Kidney epithelial cell (primary cell): ENCODE measurements at regions not wholly inside any gene's neighbourhood (a gene's known extent, or its start where the extent isn't known, plus 50 kb on each side); places are given as distances from the start of the nearest gene placed in this dataset.

Experiments
- DNase-seq: peaks from one replicate; pipeline ENCODE4 v3.0.0-alpha.2; 2010; ENCODE audit warnings: low read depth
- H3K27me3 ChIP-seq: 2 replicates; pipeline ENCODE4 v1.6.0; 2011; ENCODE audit warnings: low read length; ENCODE audit not compliant: control insufficient read depth, insufficient read depth
- H3K36me3 ChIP-seq: 2 replicates; pipeline ENCODE4 v1.5.1; 2011; ENCODE audit warnings: low read length; ENCODE audit not compliant: control insufficient read depth, insufficient read depth
- H3K4me3 ChIP-seq: 2 replicates; pipeline ENCODE4 v1.5.1; 2011; ENCODE audit warnings: low read depth, mild to moderate bottlenecking, control low read depth, low read length
- TF ChIP-seq, protein P1 (sequence below): IDR thresholded peaks from 2 replicates; pipeline ENCODE4 v1.5.1; 2011; ENCODE audit warnings: mild to moderate bottlenecking, moderate library complexity, low read length, control low read depth, inconsistent platforms; ENCODE audit not compliant: insufficient read depth, poor library complexity, severe bottlenecking

- H3K4me3 ChIP-seq = no peak overlapping the region
- no peak for DNase-seq
- no peaks in the 10 kb centered on the region for H3K27me3 ChIP-seq
- TF ChIP-seq, protein P1, sequence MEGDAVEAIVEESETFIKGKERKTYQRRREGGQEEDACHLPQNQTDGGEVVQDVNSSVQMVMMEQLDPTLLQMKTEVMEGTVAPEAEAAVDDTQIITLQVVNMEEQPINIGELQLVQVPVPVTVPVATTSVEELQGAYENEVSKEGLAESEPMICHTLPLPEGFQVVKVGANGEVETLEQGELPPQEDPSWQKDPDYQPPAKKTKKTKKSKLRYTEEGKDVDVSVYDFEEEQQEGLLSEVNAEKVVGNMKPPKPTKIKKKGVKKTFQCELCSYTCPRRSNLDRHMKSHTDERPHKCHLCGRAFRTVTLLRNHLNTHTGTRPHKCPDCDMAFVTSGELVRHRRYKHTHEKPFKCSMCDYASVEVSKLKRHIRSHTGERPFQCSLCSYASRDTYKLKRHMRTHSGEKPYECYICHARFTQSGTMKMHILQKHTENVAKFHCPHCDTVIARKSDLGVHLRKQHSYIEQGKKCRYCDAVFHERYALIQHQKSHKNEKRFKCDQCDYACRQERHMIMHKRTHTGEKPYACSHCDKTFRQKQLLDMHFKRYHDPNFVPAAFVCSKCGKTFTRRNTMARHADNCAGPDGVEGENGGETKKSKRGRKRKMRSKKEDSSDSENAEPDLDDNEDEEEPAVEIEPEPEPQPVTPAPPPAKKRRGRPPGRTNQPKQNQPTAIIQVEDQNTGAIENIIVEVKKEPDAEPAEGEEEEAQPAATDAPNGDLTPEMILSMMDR = no peak
- no peaks in the 10 kb centered on the region for H3K36me3 ChIP-seq
These were observed 124.9 kb upstream of the SYT1 start for GRCh38 chr12:78739653-78740052.

DNA sequence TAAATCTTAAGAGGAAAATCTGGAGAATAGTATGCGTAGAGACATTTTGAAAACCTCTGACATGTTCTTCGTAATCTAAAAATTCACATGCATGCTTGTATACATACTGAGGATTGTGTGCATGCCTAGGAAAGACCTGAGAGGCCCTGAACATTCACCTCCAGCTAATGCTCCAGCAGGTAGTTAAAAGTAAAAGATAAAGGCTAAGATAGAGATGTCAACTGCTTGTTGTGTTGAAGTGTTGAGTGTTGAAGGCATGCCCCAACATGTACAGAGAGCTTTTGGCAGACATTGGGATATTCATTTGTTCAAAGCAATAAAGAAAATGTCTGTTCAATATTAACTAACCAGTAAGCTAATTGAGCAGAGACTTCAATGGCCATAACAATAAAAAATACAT is 118.6 kb upstream of the SYT1 start:
- Histone ChIP-seq H3K4me3 (no peak overlapping the region), H3K27me3 (no peaks in the 10 kb centered on the region), H3K36me3 (no peaks in the 10 kb centered on the region)
- TF ChIP-seq, protein P1 = no peak
- DNase-seq = no peak

DNA sequence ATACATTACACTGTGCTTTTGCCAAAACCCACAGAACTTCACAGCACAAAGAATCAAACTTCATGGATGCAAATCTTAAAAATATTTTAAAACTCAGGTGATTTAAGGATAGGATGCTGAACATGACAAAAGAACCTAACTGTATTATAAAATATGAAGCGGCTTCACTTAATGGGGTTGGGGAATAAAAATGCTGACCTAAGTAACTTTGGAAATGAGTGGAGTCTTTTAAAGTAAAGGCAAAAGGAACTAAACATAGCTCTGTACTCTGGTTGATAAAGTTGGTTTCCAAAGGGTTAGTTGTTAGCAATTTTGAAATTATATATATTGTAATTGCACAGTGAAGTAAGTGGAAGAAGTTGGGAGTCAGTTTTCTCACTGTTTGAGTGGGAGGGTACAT is 111.5 kb upstream of the SYT1 start:
- no peaks in the 10 kb centered on the region for H3K27me3 ChIP-seq
- TF ChIP-seq, protein P1 = no peak
- H3K4me3 ChIP-seq = no peak overlapping the region
- DNase-seq = no peak
- H3K36me3 ChIP-seq = no peaks in the 10 kb centered on the region

DNA sequence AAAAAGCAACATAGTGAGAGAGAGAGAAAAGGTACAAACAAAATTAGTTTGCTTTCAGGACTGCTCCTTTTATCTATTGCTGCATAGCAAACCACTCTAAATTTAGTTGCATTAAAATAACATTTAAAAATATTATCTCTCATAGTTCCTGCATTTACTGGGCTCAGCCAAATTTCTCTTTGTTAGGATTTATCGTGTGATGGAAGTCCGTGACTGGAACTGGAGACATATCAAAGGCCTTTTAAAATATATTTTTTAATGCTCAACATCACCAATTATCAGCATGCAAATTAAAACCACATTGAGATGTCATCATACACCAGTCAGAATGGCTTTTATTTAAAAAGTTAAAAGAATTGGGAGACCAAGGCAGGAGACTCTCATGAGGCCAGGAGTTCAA is 107.6 kb upstream of the SYT1 start:
- Histone ChIP-seq H3K36me3 (no peaks in the 10 kb centered on the region), H3K27me3 (no peaks in the 10 kb centered on the region), H3K4me3 (no peak overlapping the region)
- DNase-seq = no peak
- TF ChIP-seq, protein P1 = no peak

- Histone ChIP-seq H3K4me3 (no peak overlapping the region), H3K36me3 (no peaks in the 10 kb centered on the region), H3K27me3 (no peaks in the 10 kb centered on the region)
- peak; percentile 1 for DNase-seq
- TF ChIP-seq, protein P1 = no peak
These were observed 105.2 kb upstream of the SYT1 start for GRCh38 chr12:78759367-78759766.

- Histone ChIP-seq H3K4me3 (no peak overlapping the region), H3K27me3 (no peaks in the 10 kb centered on the region), H3K36me3 (no peaks in the 10 kb centered on the region)
- TF ChIP-seq, protein P1 = no peak
- DNase-seq = no peak
These were observed 103.7 kb upstream of the SYT1 start for GRCh38 chr12:78760906-78761305.
